ENCODE measurements at regions not wholly inside any gene's neighbourhood (a gene's known extent, or its start where the extent isn't known, plus 50 kb on each side); places are given as distances from the start of the nearest gene placed in this dataset.

GRCh38 chr16:66265048-66265415 is 101.5 kb upstream of the CDH5 start (continued):
- TF ChIP-seq, protein P1, sequence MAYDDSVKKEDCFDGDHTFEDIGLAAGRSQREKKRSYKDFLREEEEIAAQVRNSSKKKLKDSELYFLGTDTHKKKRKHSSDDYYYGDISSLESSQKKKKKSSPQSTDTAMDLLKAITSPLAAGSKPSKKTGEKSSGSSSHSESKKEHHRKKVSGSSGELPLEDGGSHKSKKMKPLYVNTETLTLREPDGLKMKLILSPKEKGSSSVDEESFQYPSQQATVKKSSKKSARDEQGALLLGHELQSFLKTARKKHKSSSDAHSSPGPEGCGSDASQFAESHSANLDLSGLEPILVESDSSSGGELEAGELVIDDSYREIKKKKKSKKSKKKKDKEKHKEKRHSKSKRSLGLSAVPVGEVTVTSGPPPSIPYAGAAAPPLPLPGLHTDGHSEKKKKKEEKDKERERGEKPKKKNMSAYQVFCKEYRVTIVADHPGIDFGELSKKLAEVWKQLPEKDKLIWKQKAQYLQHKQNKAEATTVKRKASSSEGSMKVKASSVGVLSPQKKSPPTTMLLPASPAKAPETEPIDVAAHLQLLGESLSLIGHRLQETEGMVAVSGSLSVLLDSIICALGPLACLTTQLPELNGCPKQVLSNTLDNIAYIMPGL (CRISPR knock-in tag; IDR thresholded peaks at IDR 0.05; ENCODE audit: borderline replicate concordance in 1 of 2, low read depth in 1 of 2): no peak
- no peak for TF ChIP-seq MEIS1 (CRISPR knock-in tag; IDR thresholded peaks at IDR 0.05; ENCODE audit: borderline replicate concordance)

GRCh38 chr16:66264311-66265047 is 102.0 kb upstream of the CDH5 start:
- Histone ChIP-seq H2AFZ (ENCODE audit: low read length) (no peak overlapping the region), H3K9ac (ENCODE audit: insufficient read depth, low read depth, low read length) (no peak overlapping the region), H3K4me3 (replicated peaks in 1 of 3; ENCODE audit: insufficient read depth in 1 of 3, low read depth in 2 of 3, low read length in 3 of 3) (no peak overlapping the region), H3K4me1 (ENCODE audit: insufficient read depth, low read length) (no peaks in the 10 kb centered on the region), H4K20me1 (ENCODE audit: insufficient read depth, low read length) (no peaks in the 10 kb centered on the region), H3K79me2 (ENCODE audit: insufficient read depth, low read length) (no peaks in the 10 kb centered on the region), H3K4me2 (ENCODE audit: low read depth, low read length) (no peak overlapping the region), H3K36me3 (replicated peaks in 1 of 2; ENCODE audit: control insufficient read depth in 1 of 2, insufficient read depth in 2 of 2, low read length in 2 of 2) (no peaks in the 10 kb centered on the region), H3K9me3 (ENCODE audit: low read length) (no peaks in the 10 kb centered on the region), H3K27ac (ENCODE audit: extremely low read length, insufficient read depth, low read length) (no peak overlapping the region), H3K27me3 (ENCODE audit: control insufficient read depth in 1 of 2, insufficient read depth in 2 of 2, low read length in 2 of 2) (peaks cover 4 to 60% of the 10 kb centered on the region in 2 experiments; a peak in 4 of 5 replicates)
- no TSS peak for BruUV-seq (replicated peaks)
- 32% methylated on average over 6 of the region's 17 CpGs for WGBS (ENCODE audit: low lambda C conversion rate)
- in situ Hi-C loops (cut with HindIII; ENCODE audit: extremely low pct_ligation_motif_present, low pct_unique_long_range_greater_than_20kb) (loop anchor here (10.0 kb wide), 1 partner anchor 560 kb away; no protein-coding TSS in a partner anchor), intact Hi-C loops (cut with micrococcal nuclease; ENCODE audit: unreplicated experiment) (no loop called here)
- FAIRE-seq (no peak), ATAC-seq (no peak), DNase-seq (ENCODE audit: low spot score) (no peak)
- ChIA-PET CTCF (ENCODE audit: low intra/inter-chr PET ratio, low total read pairs) (no interaction called here), POLR2A (no interaction called here)
- TF ChIP-seq CC2D1A (CRISPR knock-in tag; IDR thresholded peaks at IDR 0.05) (no peak), AKNA (CRISPR knock-in tag; IDR thresholded peaks at IDR 0.05; ENCODE audit: borderline replicate concordance) (no peak), SRSF9 (IDR thresholded peaks at IDR 0.05; ENCODE audit: borderline replicate concordance, insufficient read depth, low read depth, low read length, poor library complexity, severe bottlenecking) (no peak)
